ENCODE measurements at regions not wholly inside any gene's neighbourhood (a gene's known extent, or its start where the extent isn't known, plus 50 kb on each side); places are given as distances from the start of the nearest gene placed in this dataset.

- Histone ChIP-seq H3K27me3 (ENCODE audit: control insufficient read depth, insufficient read depth, low read length) (no peaks in the 10 kb centered on the region), H3K4me3 (ENCODE audit: low read depth in 2 of 2, low read length in 2 of 2) (no peak overlapping the region), H3K4me1 (ENCODE audit: control insufficient read depth, insufficient read depth, low read length) (no peaks in the 10 kb centered on the region), H3K9me3 (ENCODE audit: control insufficient read depth, insufficient read depth, low read depth, low read length) (no peaks in the 10 kb centered on the region), H3K36me3 (ENCODE audit: control insufficient read depth, insufficient read depth, low read length) (no peaks in the 10 kb centered on the region), H3K27ac (ENCODE audit: low read length) (no peak overlapping the region)
- intact Hi-C loops (cut with micrococcal nuclease; ENCODE audit: unreplicated experiment) (no loop called here), in situ Hi-C loops (cut with HindIII; ENCODE audit: low pct_unique_long_range_greater_than_20kb, low sequenced_read_pairs) (no loop called here)
- BruUV-seq (replicated peaks), result no TSS peak
- DNase-seq (ENCODE audit: low read depth, low spot score) (no peak), ATAC-seq (no peak)
- TF ChIP-seq REST (IDR thresholded peaks at IDR 0.05; ENCODE audit: insufficient read depth in 1 of 2, low read depth in 2 of 2, low read length in 1 of 2), result no peak
- no peak for TF ChIP-seq TCF7L2 (IDR thresholded peaks at IDR 0.05; ENCODE audit: low read depth, low read length)
- no peak for TF ChIP-seq CTCF (IDR thresholded peaks at IDR 0.05)
- no peak for TF ChIP-seq POLR2AphosphoS5 (IDR thresholded peaks at IDR 0.05; ENCODE audit: low read depth, low read length)
- no peak for TF ChIP-seq SIN3A (IDR thresholded peaks at IDR 0.05; ENCODE audit: borderline replicate concordance, insufficient read depth, low read depth, low read length)
- ChIA-PET POLR2A (no interaction called here), CTCF (no interaction called here)
Measured at GRCh38 chr4:23207059-23207458, 514.3 kb downstream of the GBA3 start.

- Histone ChIP-seq H3K27ac (ENCODE audit: low read length) (no peak overlapping the region), H3K4me3 (ENCODE audit: low read depth in 2 of 2, low read length in 2 of 2) (no peak overlapping the region), H3K9me3 (ENCODE audit: control insufficient read depth, insufficient read depth, low read depth, low read length) (no peaks in the 10 kb centered on the region), H3K27me3 (ENCODE audit: control insufficient read depth, insufficient read depth, low read length) (no peaks in the 10 kb centered on the region), H3K4me1 (ENCODE audit: control insufficient read depth, insufficient read depth, low read length) (no peaks in the 10 kb centered on the region), H3K36me3 (ENCODE audit: control insufficient read depth, insufficient read depth, low read length) (no peaks in the 10 kb centered on the region)
- ATAC-seq (no peak), DNase-seq (ENCODE audit: low read depth, low spot score) (no peak)
- in situ Hi-C loops (cut with HindIII; ENCODE audit: low pct_unique_long_range_greater_than_20kb, low sequenced_read_pairs), result no loop called here
- BruUV-seq (replicated peaks), result no TSS peak
- no peak for TF ChIP-seq SIN3A (IDR thresholded peaks at IDR 0.05; ENCODE audit: borderline replicate concordance, insufficient read depth, low read depth, low read length)
- TF ChIP-seq REST (IDR thresholded peaks at IDR 0.05; ENCODE audit: insufficient read depth in 1 of 2, low read depth in 2 of 2, low read length in 1 of 2), result no peak
- no peak for TF ChIP-seq CTCF (IDR thresholded peaks at IDR 0.05)
- no peak for TF ChIP-seq POLR2AphosphoS5 (IDR thresholded peaks at IDR 0.05; ENCODE audit: low read depth, low read length)
- no peak for TF ChIP-seq TCF7L2 (IDR thresholded peaks at IDR 0.05; ENCODE audit: low read depth, low read length)
- ChIA-PET POLR2A (no interaction called here), CTCF (no interaction called here)
- intact Hi-C loops (cut with micrococcal nuclease; ENCODE audit: unreplicated experiment), result no loop called here
Measured at GRCh38 chr4:23202712-23203247, 510.0 kb downstream of the GBA3 start.
